Erythroblast (primary cell): ENCODE measurements at regions not wholly inside any gene's neighbourhood (a gene's known extent, or its start where the extent isn't known, plus 50 kb on each side); places are given as distances from the start of the nearest gene placed in this dataset.

ENCODE experiments used
- GATA1 ChIP-seq: IDR thresholded peaks from 2 replicates; pipeline ENCODE4 v1.6.1; 2011; ENCODE audit warnings: low read depth, mild to moderate bottlenecking, control low read depth, low read length, moderate library complexity
- POLR2A ChIP-seq: IDR thresholded peaks from 2 replicates; pipeline ENCODE4 v1.6.1; 2011; ENCODE audit warnings: mild to moderate bottlenecking, low read length

- no peak for TF ChIP-seq POLR2A
- no peak for TF ChIP-seq GATA1
Observed at GRCh38 chr5:7016999-7017747, 303.9 kb downstream of the TENT4A start.
